ENCODE measurements at regions not wholly inside any gene's neighbourhood (a gene's known extent, or its start where the extent isn't known, plus 50 kb on each side); places are given as distances from the start of the nearest gene placed in this dataset.

GRCh38 chr13:39946769-39947168 lies 291.3 kb downstream of the COG6 start:
- TF ChIP-seq, protein P1, sequence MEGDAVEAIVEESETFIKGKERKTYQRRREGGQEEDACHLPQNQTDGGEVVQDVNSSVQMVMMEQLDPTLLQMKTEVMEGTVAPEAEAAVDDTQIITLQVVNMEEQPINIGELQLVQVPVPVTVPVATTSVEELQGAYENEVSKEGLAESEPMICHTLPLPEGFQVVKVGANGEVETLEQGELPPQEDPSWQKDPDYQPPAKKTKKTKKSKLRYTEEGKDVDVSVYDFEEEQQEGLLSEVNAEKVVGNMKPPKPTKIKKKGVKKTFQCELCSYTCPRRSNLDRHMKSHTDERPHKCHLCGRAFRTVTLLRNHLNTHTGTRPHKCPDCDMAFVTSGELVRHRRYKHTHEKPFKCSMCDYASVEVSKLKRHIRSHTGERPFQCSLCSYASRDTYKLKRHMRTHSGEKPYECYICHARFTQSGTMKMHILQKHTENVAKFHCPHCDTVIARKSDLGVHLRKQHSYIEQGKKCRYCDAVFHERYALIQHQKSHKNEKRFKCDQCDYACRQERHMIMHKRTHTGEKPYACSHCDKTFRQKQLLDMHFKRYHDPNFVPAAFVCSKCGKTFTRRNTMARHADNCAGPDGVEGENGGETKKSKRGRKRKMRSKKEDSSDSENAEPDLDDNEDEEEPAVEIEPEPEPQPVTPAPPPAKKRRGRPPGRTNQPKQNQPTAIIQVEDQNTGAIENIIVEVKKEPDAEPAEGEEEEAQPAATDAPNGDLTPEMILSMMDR (IDR thresholded peaks at IDR 0.05; ENCODE audit: low read depth, low read length) = no peak
- TF ChIP-seq POLR2A (IDR thresholded peaks at IDR 0.05; ENCODE audit: extremely low read depth, insufficient read length) (no peak), MYC (IDR thresholded peaks at IDR 0.05; ENCODE audit: low read depth, low read length) (no peak)

Measured in NB4 (cell line).